GM12878 (cell line): ENCODE measurements at regions not wholly inside any gene's neighbourhood (a gene's known extent, or its start where the extent isn't known, plus 50 kb on each side); places are given as distances from the start of the nearest gene placed in this dataset.
A peak's percentile ranks its signal among the peaks of the same experiment; 100 is the strongest.

ENCODE experiments used
- BCL11A ChIP-seq: IDR thresholded peaks from 2 replicates; pipeline ENCODE4 v1.6.1; 2011; ENCODE audit warnings: low read depth, low read length
- JUND ChIP-seq: IDR thresholded peaks from 2 replicates; pipeline ENCODE4 v1.6.1; 2012; ENCODE audit warnings: low read depth, mild to moderate bottlenecking, low read length, improper control_type of control experiment, moderate library complexity
- POU2F2 ChIP-seq: IDR thresholded peaks from 3 replicates; pipeline ENCODE4 v1.6.1; 2011; ENCODE audit warnings: low read depth, mild to moderate bottlenecking, low read length, borderline replicate concordance
- PRDM15 ChIP-seq: fragments of 450-650 bp; formaldehyde crosslinking; IDR thresholded peaks from 2 replicates; pipeline ENCODE4 v1.4.0; 2020; ENCODE audit warnings: mild to moderate bottlenecking, moderate library complexity
- ZNF687 ChIP-seq: fragments of 450-650 bp; IDR thresholded peaks from 2 replicates; pipeline ENCODE4 v1.6.1; 2017; ENCODE audit warnings: mild to moderate bottlenecking, moderate library complexity

- TF ChIP-seq PRDM15 (CRISPR knock-in tag) (no peak), ZNF687 (no peak), BCL11A (peak; percentile 75), POU2F2 (peak; percentile 46; the same call in 1 of the 3 replicates), JUND (0 out of 2 replicates have a peak, but pooled peaks have one; percentile 47)
Observed at GRCh38 chr10:2949948-2950354, 117.4 kb upstream of the PFKP start (continued).
